GM19025 (cell line): ENCODE measurements at regions not wholly inside any gene's neighbourhood (a gene's known extent, or its start where the extent isn't known, plus 50 kb on each side); places are given as distances from the start of the nearest gene placed in this dataset.

ENCODE experiments used
- ATAC-seq: cut with Tn5 transposase; IDR thresholded peaks from one replicate; pipeline ENCODE4 v1.9.1; 2021; ENCODE audit warnings: mild to moderate bottlenecking, low read depth, moderate library complexity; ENCODE audit not compliant: unreplicated experiment

GRCh38 chr13:73220966-73221720 is 162.3 kb downstream of the KLF5 start:
- no peak for ATAC-seq

DNA sequence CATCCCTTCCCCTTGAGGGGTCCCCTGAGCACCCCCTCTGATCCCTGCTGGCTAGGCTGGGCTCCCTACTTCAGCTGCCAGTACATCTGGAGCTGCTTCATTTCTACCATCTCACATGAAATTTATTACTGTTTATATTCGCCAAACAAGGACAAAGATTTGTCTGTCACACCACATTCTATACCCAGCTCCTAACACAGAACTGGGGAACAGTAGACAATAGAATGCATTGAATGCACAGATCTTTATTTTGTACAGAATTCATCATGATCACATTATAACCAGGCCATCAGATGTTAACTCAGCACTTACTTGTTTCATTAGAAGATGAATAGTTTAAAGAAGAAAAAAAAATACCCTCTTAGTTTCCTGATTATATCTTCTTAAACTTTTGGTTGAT is 159.4 kb downstream of the KLF5 start:
- no peak for ATAC-seq

DNA sequence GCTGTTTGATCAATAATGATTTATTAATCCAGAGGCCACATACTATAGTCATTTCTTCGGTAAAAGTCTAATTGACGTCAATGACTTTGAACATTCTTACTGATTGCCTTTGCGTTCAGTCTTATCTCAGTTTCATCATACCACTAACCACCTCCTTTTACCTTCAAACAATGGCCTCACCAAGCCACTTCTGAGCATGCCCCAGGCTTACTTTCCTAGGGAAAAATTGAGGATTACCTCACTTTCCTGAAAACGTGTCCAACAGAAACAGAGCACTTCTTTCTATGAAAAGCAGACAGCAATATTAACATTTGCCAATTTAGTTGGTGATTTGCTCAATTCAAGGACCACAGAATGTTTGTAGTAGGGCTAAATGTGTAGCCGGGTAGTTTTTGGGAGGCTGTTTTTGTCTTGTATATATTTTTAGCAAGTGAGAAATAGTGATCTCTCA is 157.6 kb downstream of the KLF5 start:
- no peak for ATAC-seq

- ATAC-seq = no peak
Measured at GRCh38 chr13:73215823-73216222, 157.0 kb downstream of the KLF5 start.

DNA sequence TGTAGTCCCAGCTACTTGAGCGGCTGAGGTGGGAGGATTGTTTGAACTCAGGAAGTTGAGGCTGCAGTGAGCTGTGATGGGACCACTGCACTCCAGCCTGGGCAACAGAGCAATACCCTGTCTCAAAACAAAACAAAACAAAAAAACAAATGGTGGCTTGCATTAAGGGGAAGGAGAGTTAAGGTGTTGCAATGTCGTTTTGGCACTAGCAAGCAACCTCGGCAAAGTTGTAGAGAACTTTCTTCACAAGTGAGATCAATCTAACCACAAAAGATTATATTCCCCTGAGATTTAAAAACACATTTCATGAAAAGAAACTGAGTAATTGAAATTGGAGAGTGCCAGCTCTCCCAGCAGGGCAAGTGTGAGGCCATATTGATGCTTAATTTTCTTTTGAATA is 153.7 kb downstream of the KLF5 start:
- no peak for ATAC-seq

- ATAC-seq = no peak
Measured at GRCh38 chr13:73210218-73210883, 151.5 kb downstream of the KLF5 start.

GRCh38 chr13:73204952-73205351 is 146.1 kb downstream of the KLF5 start:
- ATAC-seq = no peak

DNA sequence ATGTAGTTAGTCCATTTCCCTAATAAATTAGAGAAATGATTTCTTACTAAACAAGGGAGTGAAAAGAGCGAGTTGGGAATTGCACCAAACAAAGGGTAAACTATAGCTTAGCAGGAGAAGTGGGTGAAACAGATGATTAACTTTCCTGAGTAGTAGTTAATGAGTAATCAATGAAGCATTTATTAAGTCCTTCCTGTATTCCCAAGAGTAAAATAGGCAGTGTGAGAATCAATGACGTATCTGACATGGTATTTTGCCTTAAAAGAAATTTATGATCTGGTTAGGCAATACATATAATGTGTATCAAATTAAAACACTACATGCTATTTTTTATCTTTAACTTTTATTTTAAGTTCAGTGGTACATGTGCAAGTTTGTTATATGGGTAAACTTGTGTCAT is 142.8 kb downstream of the KLF5 start:
- no peak for ATAC-seq

- no peak for ATAC-seq
Measured at GRCh38 chr13:73198991-73199411, 140.2 kb downstream of the KLF5 start.

- ATAC-seq = no peak
Measured at GRCh38 chr13:73195091-73195490, 136.3 kb downstream of the KLF5 start.

DNA sequence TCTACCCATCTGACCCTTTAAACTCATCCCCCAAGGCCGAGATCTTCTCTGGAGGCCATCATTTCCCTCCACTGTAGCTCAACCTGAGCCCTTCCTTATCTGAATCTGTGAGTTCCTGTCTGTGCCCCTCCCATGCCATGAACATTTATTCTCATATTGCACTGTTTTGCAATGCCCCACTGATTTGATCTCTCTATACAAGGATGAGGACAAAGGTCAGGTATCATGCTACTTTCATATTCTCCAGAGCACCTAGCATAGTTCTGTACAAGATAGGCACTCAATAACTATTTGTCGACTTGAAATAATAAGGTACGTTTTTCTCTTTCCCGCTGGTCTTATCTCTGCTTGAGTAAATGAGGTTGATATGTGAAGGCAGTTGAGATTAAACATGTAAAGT is 135.5 kb downstream of the KLF5 start:
- no peak for ATAC-seq

GRCh38 chr13:73193554-73193953 is 134.7 kb downstream of the KLF5 start:
- ATAC-seq = no peak

- no peak for ATAC-seq
Measured at GRCh38 chr13:73190477-73190876, 131.7 kb downstream of the KLF5 start.

- no peak for ATAC-seq
Measured at GRCh38 chr13:73189776-73190175, 131.0 kb downstream of the KLF5 start.

- no peak for ATAC-seq
Measured at GRCh38 chr13:73189362-73189761, 130.6 kb downstream of the KLF5 start.

GRCh38 chr13:73187106-73187505 is 128.3 kb downstream of the KLF5 start:
- no peak for ATAC-seq

GRCh38 chr13:73179650-73180274 is 121.0 kb downstream of the KLF5 start:
- no peak for ATAC-seq

DNA sequence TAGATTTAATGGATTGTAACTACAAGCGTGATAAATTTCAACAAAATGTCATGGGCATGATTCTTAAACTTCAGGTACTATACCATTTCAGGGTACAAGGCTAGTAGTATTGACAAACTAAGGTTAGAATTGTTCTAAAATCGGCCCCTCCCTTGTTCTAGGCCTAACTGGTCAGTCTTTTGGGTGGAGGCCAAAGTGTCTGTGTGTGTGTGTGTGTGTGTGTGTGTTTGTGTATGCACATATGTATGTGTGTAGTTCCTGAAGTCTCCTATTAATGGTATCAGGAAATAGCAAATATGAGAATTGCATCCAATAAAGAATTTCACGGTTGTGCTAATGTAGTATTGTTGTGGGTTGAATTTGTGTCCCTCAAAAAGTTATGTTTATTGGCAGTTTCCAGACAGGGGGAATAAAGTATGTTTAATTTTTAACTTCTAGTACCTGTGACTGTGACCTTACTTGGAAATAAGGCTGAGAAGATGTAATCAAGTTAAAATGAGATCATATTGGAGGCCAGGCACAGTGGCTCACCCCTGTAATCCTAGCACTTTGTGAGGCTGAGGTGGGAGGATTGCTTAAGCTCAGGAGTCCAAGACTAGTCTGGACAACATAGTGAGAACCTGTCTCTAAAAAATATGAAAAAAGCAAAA is 119.2 kb downstream of the KLF5 start:
- ATAC-seq = no peak

DNA sequence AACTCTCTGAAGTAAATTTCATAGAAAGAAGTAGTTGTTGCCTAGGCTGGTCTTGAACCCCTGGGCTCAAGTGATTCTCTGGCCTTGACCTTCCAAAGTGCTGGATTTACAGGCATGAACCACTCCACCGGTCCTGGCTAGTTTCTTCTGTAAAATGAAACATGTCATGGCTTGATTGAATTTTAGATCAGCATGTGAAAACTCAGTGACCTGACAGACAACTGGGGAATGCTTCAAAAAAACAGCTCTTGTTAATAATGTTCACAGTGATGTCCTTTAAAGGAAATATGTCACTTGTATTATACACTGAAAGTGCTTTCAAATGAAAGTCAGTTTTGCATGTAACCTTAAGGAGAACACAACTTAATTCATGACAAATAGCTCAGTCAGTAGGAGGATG is 118.2 kb downstream of the KLF5 start:
- ATAC-seq = no peak

GRCh38 chr13:73174521-73175010 is 115.8 kb downstream of the KLF5 start:
- no peak for ATAC-seq

DNA sequence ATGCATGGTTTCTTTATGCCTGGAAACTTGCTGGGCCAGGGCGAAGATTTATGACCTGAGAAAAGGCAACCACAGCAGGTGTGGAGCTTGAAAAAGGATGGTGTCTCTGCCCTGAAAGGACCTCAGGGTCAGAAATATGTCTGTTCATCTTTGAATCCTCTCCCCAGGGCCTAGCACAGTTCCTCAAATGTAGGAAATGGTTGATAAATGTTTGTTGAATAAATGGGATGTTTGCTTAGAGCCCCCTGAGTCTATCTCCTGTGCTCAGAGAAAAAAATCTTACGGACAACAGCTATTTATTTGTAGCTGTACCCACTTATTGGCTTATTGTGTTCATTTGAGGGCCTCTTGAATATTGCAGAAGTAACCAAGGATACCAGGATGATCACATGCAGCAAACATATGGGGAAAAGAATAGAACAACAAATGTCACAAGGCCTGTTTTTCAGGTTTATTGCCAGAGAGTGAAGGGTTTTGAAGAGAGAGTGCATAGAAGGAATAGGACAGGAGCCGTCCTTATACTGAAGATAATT is 114.5 kb downstream of the KLF5 start:
- no peak for ATAC-seq
